Prostate gland (tissue), 2 donors: ENCODE measurements at regions not wholly inside any gene's neighbourhood (a gene's known extent, or its start where the extent isn't known, plus 50 kb on each side); places are given as distances from the start of the nearest gene placed in this dataset.

ENCODE experiments used
- CTCF ChIP-seq, 4 experiments: fragments of 200-600 bp in 2 of 4; fragments of 450-650 bp in 2 of 4; sonication (generic) in 2 of 4; IDR thresholded peaks; 1 replicate in 3 of 4; 2 replicates in 1 of 4; pipeline ENCODE4 v1.5.1; 2016 to 2019; ENCODE audit warnings: antibody characterized with exemption in 4 of 4, mild to moderate bottlenecking in 2 of 4, moderate library complexity in 2 of 4
- POLR2A ChIP-seq: fragments of 450-650 bp; IDR thresholded peaks from one replicate; pipeline ENCODE4 v1.6.1; 2016; ENCODE audit warnings: antibody characterized with exemption, mild to moderate bottlenecking

GRCh38 chr4:28787947-28788346 lies 1927.3 kb downstream of the STIM2 start:
- TF ChIP-seq CTCF (IDR thresholded peaks at IDR 0.05) (no peak), POLR2A (no peak)
